SKM-1 treated with dmso at 0.1 percent for 144 hours (cell line): ENCODE measurements at regions not wholly inside any gene's neighbourhood (a gene's known extent, or its start where the extent isn't known, plus 50 kb on each side); places are given as distances from the start of the nearest gene placed in this dataset.
"Not testable (repeated sequence)": the region's sequence is repeated elsewhere in the genome, so short reads cannot be mapped to it uniquely, and the experiment has no call there.

ENCODE experiments used
- DNase-seq: peaks from one replicate; lab custom pipeline; 2025; ENCODE audit not compliant: unreplicated experiment; lab: John Stamatoyannopoulos, UW

- not testable (repeated sequence) for DNase-seq
These were observed 165.1 kb downstream of the TMEM121 start for GRCh38 chr14:105691321-105692109.

GRCh38 chr14:105692110-105692685 is 165.8 kb downstream of the TMEM121 start:
- not testable (repeated sequence) for DNase-seq

GRCh38 chr14:105694961-105695360 is 168.6 kb downstream of the TMEM121 start:
- no peak for DNase-seq

GRCh38 chr14:105696388-105696787 is 170.0 kb downstream of the TMEM121 start:
- not testable (repeated sequence) for DNase-seq

- not testable (repeated sequence) for DNase-seq
These were observed 171.0 kb downstream of the TMEM121 start for GRCh38 chr14:105697414-105697813.

- DNase-seq, result not testable (repeated sequence)
These were observed 171.6 kb downstream of the TMEM121 start for GRCh38 chr14:105697955-105698354.

- DNase-seq, result not testable (repeated sequence)
These were observed 172.7 kb downstream of the TMEM121 start for GRCh38 chr14:105698940-105699556.

- DNase-seq, result not testable (repeated sequence)
These were observed 173.3 kb downstream of the TMEM121 start for GRCh38 chr14:105699706-105700105.

- not testable (repeated sequence) for DNase-seq
These were observed 173.8 kb downstream of the TMEM121 start for GRCh38 chr14:105700146-105700545.

GRCh38 chr14:105700622-105701288 is 174.4 kb downstream of the TMEM121 start:
- no peak for DNase-seq

- DNase-seq, result no peak
These were observed 175.3 kb downstream of the TMEM121 start for GRCh38 chr14:105701456-105702274.

- DNase-seq, result no peak
These were observed 176.0 kb downstream of the TMEM121 start for GRCh38 chr14:105702275-105702817.

- DNase-seq, result not testable (repeated sequence)
These were observed 176.8 kb downstream of the TMEM121 start for GRCh38 chr14:105703044-105703665.

GRCh38 chr14:105704091-105704490 is 177.7 kb downstream of the TMEM121 start:
- DNase-seq, result not testable (repeated sequence)

- not testable (repeated sequence) for DNase-seq
These were observed 178.1 kb downstream of the TMEM121 start for GRCh38 chr14:105704492-105704891.

GRCh38 chr14:105705512-105705861 is 179.1 kb downstream of the TMEM121 start:
- DNase-seq, result not testable (repeated sequence)

- not testable (repeated sequence) for DNase-seq
These were observed 179.7 kb downstream of the TMEM121 start for GRCh38 chr14:105705862-105706700.

GRCh38 chr14:105706701-105707019 is 180.3 kb downstream of the TMEM121 start:
- not testable (repeated sequence) for DNase-seq

- DNase-seq, result not testable (repeated sequence)
These were observed 180.7 kb downstream of the TMEM121 start for GRCh38 chr14:105707099-105707498.
